ENCODE measurements at regions not wholly inside any gene's neighbourhood (a gene's known extent, or its start where the extent isn't known, plus 50 kb on each side); places are given as distances from the start of the nearest gene placed in this dataset.
"Not testable (repeated sequence)": the region's sequence is repeated elsewhere in the genome, so short reads cannot be mapped to it uniquely, and the experiment has no call there.

- no peak for DNase-seq (ENCODE audit: low read depth)
Observed at GRCh38 chr6:167229586-167229985, 61.5 kb upstream of the UNC93A start.

DNA sequence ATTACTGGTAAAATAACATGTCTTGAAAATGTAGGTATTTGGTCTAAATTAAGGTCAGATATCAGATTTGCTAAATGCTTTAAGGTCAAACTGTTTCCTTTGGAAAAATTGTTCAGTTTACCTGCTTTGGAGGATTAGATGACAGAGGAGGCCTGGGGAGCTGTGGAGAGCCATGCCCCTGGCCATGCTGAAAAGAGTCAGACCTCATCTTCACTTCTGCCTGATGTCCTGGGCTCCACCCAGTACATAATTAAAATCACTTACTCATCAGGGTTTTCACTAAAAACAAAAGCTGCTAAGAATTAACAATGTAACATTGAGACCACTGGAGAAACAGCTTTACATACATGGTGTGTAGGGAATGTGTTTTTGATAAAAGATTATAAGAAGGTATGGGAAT, 60.8 kb upstream of the UNC93A start:
- DNase-seq (ENCODE audit: low read depth): no peak

GRCh38 chr6:167232356-167232755, 58.8 kb upstream of the UNC93A start:
- DNase-seq (ENCODE audit: low read depth): no peak

DNA sequence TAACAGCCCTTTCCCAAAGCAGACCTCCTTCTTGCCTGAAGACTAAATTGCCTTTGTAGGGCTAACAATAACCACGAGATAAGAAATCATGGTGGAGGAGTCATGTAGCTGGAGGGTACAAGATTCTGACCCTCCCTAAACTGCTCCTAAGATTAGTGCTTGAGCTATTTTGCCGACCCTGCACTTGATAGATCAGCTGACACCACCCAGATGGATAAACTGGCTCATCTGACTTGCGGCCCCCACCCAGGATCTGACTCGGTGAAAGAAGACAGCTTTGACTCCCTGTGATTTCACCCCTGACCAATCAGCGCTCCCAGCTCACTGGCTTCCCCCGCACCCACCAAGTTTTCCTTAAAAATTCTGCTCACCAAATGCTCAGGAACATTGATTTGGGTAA, 57.6 kb upstream of the UNC93A start:
- DNase-seq (ENCODE audit: low read depth): no peak

DNA sequence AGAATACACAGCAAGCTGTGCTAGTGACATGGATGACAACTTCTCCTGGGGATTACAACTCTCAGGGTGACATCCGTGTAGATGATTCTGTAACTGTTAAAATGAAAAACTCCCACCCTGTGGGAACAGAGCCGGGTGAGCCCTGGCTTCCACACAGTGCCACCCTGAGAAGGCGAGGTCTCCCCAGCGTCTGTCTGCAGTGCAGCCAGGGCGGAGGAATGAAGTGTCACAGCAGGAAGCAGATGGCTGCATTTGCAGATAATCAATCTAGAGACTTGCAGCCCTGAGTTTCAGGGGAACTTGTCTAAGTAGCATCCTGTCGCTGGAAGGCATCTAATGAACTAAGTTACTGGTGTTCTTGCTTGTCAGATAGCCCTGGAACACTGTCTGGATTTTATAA, 56.5 kb upstream of the UNC93A start:
- not testable (repeated sequence) for DNase-seq (ENCODE audit: low read depth)

GRCh38 chr6:167235005-167235404, 56.1 kb upstream of the UNC93A start:
- no peak for DNase-seq (ENCODE audit: low read depth)

- no peak for DNase-seq (ENCODE audit: low read depth)
Observed at GRCh38 chr6:167235421-167236238, 55.5 kb upstream of the UNC93A start.

GRCh38 chr6:167236239-167236571, 54.9 kb upstream of the UNC93A start:
- no peak for DNase-seq (ENCODE audit: low read depth)

DNA sequence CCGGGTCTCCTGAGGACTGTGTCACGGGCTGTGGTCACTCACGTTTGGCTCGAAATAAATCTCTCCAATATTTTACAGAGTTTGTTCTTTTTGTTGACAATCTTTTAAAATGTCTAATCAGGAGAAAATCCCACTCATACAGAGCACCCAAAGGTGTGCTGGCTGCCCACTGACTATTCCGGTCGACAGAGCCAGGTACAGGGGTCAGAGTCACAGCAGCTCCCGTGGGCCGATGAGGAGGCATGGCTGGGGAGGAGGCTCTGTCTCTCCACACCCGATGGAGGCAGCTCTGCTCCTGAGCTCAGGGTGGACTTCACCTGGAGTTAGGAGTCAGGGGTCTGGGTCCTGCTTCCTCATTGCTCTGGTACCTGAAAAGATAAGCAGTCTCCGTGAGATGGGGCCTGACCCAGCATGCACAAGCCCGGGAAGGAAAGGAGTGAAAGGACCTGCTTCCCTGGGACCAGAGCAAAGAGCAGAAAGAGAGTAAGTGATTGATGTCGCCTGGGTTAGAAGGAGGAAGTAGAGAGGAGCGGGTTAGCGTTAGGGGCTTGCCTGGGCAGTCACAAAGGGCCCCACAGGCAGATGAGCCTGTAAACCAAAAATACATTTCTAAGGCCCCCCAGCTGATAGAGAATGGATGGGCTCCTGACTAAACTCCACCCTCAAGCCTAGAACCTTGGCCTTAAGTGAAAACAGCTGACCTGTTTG, 53.5 kb upstream of the UNC93A start:
- DNase-seq (ENCODE audit: low read depth): no peak

GRCh38 chr6:167238146-167238693, 52.9 kb upstream of the UNC93A start:
- no peak for DNase-seq (ENCODE audit: low read depth)

- DNase-seq (ENCODE audit: low read depth): no peak
Observed at GRCh38 chr6:167238694-167239467, 52.2 kb upstream of the UNC93A start.

DNA sequence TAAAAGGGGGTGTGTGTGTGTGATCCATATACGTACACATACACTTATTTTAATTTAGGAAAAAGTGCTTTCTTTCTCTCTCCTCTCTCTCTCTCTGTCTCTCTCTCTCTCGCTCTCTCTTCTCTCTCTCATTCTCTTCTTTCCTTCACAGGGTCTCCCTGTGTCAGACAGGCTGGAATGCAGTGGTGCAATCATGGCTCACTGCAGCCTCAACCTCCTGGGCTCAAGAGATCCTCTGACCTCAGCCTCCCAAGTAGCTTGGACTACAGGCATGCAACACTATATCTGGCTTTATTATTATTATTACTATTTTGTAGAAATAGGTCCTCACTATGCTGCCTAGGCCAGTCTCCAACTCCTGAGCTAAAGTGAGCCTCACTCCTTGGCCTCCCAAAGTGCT, 51.6 kb upstream of the UNC93A start:
- DNase-seq (ENCODE audit: low read depth): not testable (repeated sequence)

DNA sequence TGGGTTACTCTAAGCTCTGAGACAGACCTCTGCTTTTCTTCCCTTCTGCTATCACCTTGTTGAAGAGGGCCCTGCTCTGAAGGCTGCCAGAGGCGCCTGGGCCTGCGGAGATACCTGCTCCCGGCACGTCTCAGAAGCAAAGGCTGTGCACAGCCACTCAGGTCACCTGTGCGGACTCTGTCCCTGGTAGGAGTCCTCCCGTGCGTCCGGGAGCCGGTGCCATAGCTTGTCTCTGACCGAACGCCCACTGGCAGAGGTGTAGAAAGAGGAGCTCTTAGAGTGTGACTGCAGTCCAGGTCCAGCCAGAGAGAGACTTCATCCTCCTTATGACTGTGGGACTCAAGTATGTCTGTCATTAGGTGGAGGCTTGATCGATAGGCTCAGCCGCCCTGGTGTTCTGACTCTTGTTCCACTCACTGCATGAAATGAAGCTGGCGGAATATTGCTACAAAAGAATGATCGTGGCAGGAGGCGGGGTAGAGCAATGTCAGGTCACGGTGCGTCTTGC, 51.0 kb upstream of the UNC93A start:
- no peak for DNase-seq (ENCODE audit: low read depth)
